Activated gamma-delta T cell treated with Interleukin-2 at 50 U/mL for 16 hours (primary cell): ENCODE measurements at regions not wholly inside any gene's neighbourhood (a gene's known extent, or its start where the extent isn't known, plus 50 kb on each side); places are given as distances from the start of the nearest gene placed in this dataset.
"Not testable (repeated sequence)": the region's sequence is repeated elsewhere in the genome, so short reads cannot be mapped to it uniquely, and the experiment has no call there.

ENCODE experiments used
- DNase-seq: peaks from one replicate; pipeline ENCODE4 v3.0.0-alpha.2; 2020

- DNase-seq = no peak
These were observed 139.8 kb downstream of the FOXL1 start for GRCh38 chr16:86718118-86718517.

GRCh38 chr16:86722970-86723369 lies 144.6 kb downstream of the FOXL1 start:
- DNase-seq = no peak

- no peak for DNase-seq
These were observed 145.3 kb downstream of the FOXL1 start for GRCh38 chr16:86723689-86724088.

GRCh38 chr16:86725401-86725800 lies 147.1 kb downstream of the FOXL1 start:
- DNase-seq = no peak

GRCh38 chr16:86726340-86726739 lies 148.0 kb downstream of the FOXL1 start:
- no peak for DNase-seq

- DNase-seq = no peak
These were observed 148.8 kb downstream of the FOXL1 start for GRCh38 chr16:86727131-86727530.

- no peak for DNase-seq
These were observed 149.3 kb downstream of the FOXL1 start for GRCh38 chr16:86727632-86728031.

GRCh38 chr16:86729686-86730085 lies 151.3 kb downstream of the FOXL1 start:
- DNase-seq = no peak

GRCh38 chr16:86730086-86730485 lies 151.7 kb downstream of the FOXL1 start:
- no peak for DNase-seq

- DNase-seq = no peak
These were observed 152.2 kb downstream of the FOXL1 start for GRCh38 chr16:86730597-86730996.

- DNase-seq = no peak
These were observed 154.4 kb downstream of the FOXL1 start for GRCh38 chr16:86732621-86733295.

- DNase-seq = no peak
These were observed 155.4 kb downstream of the FOXL1 start for GRCh38 chr16:86733546-86734254.

GRCh38 chr16:86734543-86735460 lies 156.5 kb downstream of the FOXL1 start:
- DNase-seq = no peak

GRCh38 chr16:86735727-86736126 lies 157.4 kb downstream of the FOXL1 start:
- no peak for DNase-seq

- DNase-seq = no peak
These were observed 158.2 kb downstream of the FOXL1 start for GRCh38 chr16:86736502-86736901.

GRCh38 chr16:86737083-86737482 lies 158.7 kb downstream of the FOXL1 start:
- DNase-seq = no peak

- not testable (repeated sequence) for DNase-seq
These were observed 160.0 kb downstream of the FOXL1 start for GRCh38 chr16:86738322-86738721.

- no peak for DNase-seq
These were observed 160.8 kb downstream of the FOXL1 start for GRCh38 chr16:86739178-86739577.

- DNase-seq = no peak
These were observed 161.5 kb downstream of the FOXL1 start for GRCh38 chr16:86739808-86740207.

- DNase-seq = no peak
These were observed 161.9 kb downstream of the FOXL1 start for GRCh38 chr16:86740298-86740697.

GRCh38 chr16:86740906-86741799 lies 162.8 kb downstream of the FOXL1 start:
- DNase-seq = no peak

- no peak for DNase-seq
These were observed 169.4 kb downstream of the FOXL1 start for GRCh38 chr16:86747761-86748160.

- DNase-seq = no peak
These were observed 170.3 kb downstream of the FOXL1 start for GRCh38 chr16:86748652-86749051.
